HCT116 (cell line): ENCODE measurements at regions not wholly inside any gene's neighbourhood (a gene's known extent, or its start where the extent isn't known, plus 50 kb on each side); places are given as distances from the start of the nearest gene placed in this dataset.

Experiments used
- CEBPB ChIP-seq: IDR thresholded peaks from 2 replicates; pipeline ENCODE4 v1.6.1; 2012; ENCODE audit warnings: low read depth
- EZH2 ChIP-seq: fragments of 200-600 bp; sonication (generic); IDR thresholded peaks from 2 replicates; pipeline ENCODE4 v1.6.1; 2017; ENCODE audit warnings: antibody characterized with exemption, mixed run types
- POLR2A ChIP-seq: IDR thresholded peaks from 2 replicates; pipeline ENCODE4 v1.7.0; 2011; ENCODE audit warnings: borderline replicate concordance; ENCODE audit not compliant: insufficient read depth, insufficient read length; ENCODE audit errors: extremely low read depth
- TF ChIP-seq, protein P1 (sequence below), 3 experiments: fragments of 200-600 bp in 1 of 3; sonication (generic) in 1 of 3; IDR thresholded peaks in 2 of 3; conservative IDR thresholded peaks in 1 of 3; 2 replicates each; pipeline ENCODE4 v1.5.1; 2012 to 2017; ENCODE audit warnings: low read depth in 2 of 3, low read length in 2 of 3, antibody characterized with exemption in 1 of 3, borderline replicate concordance in 1 of 3, control low read depth in 1 of 3, mild to moderate bottlenecking in 1 of 3, mixed read lengths in 1 of 3, mixed run types in 1 of 3, moderate library complexity in 1 of 3; ENCODE audit not compliant: insufficient read depth in 1 of 3
- TF ChIP-seq, protein P2 (sequence below): IDR thresholded peaks from 2 replicates; pipeline ENCODE4 v1.6.1; 2012

DNA sequence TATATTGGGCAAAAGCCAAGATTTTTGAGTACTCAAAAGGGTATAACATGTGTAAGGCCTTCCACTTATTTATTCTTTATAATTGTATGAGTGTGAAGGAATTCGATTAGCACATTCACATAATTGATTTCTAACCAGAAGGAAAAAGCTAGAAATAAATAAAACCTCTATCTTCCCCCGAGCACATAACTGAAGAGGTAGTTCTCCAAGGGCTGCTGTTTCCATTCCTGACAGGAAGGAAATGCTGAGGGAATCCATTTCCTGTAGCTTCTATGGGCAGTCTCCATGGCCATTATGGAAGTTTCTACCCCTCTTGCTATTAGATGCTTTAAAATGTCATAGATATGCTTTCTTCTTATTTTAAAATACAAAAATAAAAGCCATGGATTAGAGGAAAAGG lies 70.5 kb upstream of the ABCB5 start:
- TF ChIP-seq, protein P1, sequence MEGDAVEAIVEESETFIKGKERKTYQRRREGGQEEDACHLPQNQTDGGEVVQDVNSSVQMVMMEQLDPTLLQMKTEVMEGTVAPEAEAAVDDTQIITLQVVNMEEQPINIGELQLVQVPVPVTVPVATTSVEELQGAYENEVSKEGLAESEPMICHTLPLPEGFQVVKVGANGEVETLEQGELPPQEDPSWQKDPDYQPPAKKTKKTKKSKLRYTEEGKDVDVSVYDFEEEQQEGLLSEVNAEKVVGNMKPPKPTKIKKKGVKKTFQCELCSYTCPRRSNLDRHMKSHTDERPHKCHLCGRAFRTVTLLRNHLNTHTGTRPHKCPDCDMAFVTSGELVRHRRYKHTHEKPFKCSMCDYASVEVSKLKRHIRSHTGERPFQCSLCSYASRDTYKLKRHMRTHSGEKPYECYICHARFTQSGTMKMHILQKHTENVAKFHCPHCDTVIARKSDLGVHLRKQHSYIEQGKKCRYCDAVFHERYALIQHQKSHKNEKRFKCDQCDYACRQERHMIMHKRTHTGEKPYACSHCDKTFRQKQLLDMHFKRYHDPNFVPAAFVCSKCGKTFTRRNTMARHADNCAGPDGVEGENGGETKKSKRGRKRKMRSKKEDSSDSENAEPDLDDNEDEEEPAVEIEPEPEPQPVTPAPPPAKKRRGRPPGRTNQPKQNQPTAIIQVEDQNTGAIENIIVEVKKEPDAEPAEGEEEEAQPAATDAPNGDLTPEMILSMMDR (IDR thresholded peaks at IDR 0.05 in 2 of 3, conservative IDR thresholded peaks at IDR 0.05 in 1 of 3; ENCODE audit: borderline replicate concordance in 1 of 3, insufficient read depth in 1 of 3, low read depth in 2 of 3, low read length in 2 of 3), result no peak
- TF ChIP-seq EZH2 (no peak), POLR2A (no peak), CEBPB (no peak)
- TF ChIP-seq, protein P2, sequence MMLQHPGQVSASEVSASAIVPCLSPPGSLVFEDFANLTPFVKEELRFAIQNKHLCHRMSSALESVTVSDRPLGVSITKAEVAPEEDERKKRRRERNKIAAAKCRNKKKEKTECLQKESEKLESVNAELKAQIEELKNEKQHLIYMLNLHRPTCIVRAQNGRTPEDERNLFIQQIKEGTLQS, result no peak
